SK-N-MC (cell line): ENCODE measurements at regions not wholly inside any gene's neighbourhood (a gene's known extent, or its start where the extent isn't known, plus 50 kb on each side); places are given as distances from the start of the nearest gene placed in this dataset.

Source experiments
- DNase-seq: peaks from one replicate; pipeline ENCODE4 v3.0.0-alpha.2; 2011; ENCODE audit warnings: low read depth, low spot score
- H3K27ac ChIP-seq: fragments of 200-600 bp; sonication (generic); 2 replicates; pipeline ENCODE4 v1.5.1; 2016; ENCODE audit warnings: mixed run types
- H3K36me3 ChIP-seq: fragments of 200-600 bp; sonication (generic); 2 replicates; pipeline ENCODE4 v1.6.1; 2017; ENCODE audit warnings: antibody characterized with exemption, low read length, mixed read lengths; ENCODE audit not compliant: insufficient read depth
- H3K4me3 ChIP-seq: fragments of 200-600 bp; sonication (generic); 2 replicates; pipeline ENCODE4 v1.5.1; 2016
- H3K9ac ChIP-seq: fragments of 200-600 bp; sonication (generic); 2 replicates; pipeline ENCODE4 v1.8.0; 2017; ENCODE audit warnings: mixed run types, mixed read lengths; ENCODE audit not compliant: insufficient read length
- H3K9me3 ChIP-seq: fragments of 200-600 bp; sonication (generic); 2 replicates; pipeline ENCODE4 v1.6.1; 2017; ENCODE audit warnings: low read depth, mild to moderate bottlenecking, antibody characterized with exemption, low read length, moderate library complexity, mixed read lengths
- EZH2 ChIP-seq: fragments of 200-600 bp; sonication (generic); IDR thresholded peaks from one replicate; pipeline ENCODE4 v1.6.1; 2017; ENCODE audit warnings: antibody characterized with exemption
- FOXP2 ChIP-seq: optimal IDR thresholded peaks from 2 replicates; pipeline ENCODE3; 2011; ENCODE audit warnings: mild to moderate bottlenecking, moderate library complexity; ENCODE audit not compliant: insufficient read depth; ENCODE audit errors: extremely low read length, control extremely low read depth
- POLR2AphosphoS5 ChIP-seq: IDR thresholded peaks from 2 replicates; pipeline ENCODE4 v1.6.1; 2012; ENCODE audit warnings: mild to moderate bottlenecking, low read depth, low read length, borderline replicate concordance

DNA sequence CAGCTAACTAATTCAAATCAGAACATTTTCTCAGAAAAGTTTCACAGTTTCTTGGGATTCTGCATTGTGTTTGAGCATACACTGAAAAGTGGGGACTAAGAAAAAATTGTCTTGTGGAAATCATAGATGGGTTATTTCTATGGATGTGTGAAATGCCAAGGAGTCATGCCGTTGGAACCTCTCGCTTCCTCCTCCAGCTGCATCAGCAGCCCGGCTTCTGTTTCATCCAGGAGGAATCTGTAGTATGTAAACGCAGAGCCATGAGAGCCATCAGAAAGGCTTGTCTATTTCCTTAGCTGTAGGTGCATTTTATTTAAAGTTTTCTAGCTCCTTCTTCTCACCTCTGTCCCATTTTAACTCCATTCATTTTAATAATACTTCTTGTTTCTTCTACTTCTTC, 1144.1 kb downstream of the GATA3 start:
- Histone ChIP-seq H3K4me3 (no peak overlapping the region), H3K27ac (no peak overlapping the region), H3K9me3 (no peaks in the 10 kb centered on the region), H3K36me3 (no peaks in the 10 kb centered on the region), H3K9ac (no peak overlapping the region)
- TF ChIP-seq FOXP2, result no peak
- TF ChIP-seq POLR2AphosphoS5, result no peak
- no peak for TF ChIP-seq EZH2
- DNase-seq, result no peak

DNA sequence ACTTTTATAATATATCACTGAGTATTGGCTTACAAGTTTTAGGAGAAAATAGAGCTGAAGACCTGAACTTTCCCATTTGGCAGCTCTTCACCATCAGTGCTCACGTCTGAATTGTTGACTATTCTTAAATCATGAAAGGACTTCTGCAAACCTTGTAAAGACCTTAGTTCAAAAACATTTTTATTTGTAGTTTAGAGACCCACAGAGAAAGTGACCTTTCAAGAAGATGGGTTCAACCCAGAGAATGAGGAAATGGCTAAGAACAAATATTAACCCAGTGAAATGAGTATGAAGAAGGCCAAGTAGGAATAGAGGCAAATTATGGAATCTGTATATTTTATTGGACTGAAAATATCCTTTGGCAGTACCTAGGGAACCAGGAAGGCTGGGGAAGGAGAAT, 1151.1 kb downstream of the GATA3 start:
- Histone ChIP-seq H3K36me3 (no peaks in the 10 kb centered on the region), H3K9ac (no peak overlapping the region), H3K9me3 (no peaks in the 10 kb centered on the region), H3K27ac (no peak overlapping the region), H3K4me3 (no peak overlapping the region)
- TF ChIP-seq POLR2AphosphoS5, result no peak
- TF ChIP-seq EZH2, result no peak
- TF ChIP-seq FOXP2, result no peak
- DNase-seq, result no peak

DNA sequence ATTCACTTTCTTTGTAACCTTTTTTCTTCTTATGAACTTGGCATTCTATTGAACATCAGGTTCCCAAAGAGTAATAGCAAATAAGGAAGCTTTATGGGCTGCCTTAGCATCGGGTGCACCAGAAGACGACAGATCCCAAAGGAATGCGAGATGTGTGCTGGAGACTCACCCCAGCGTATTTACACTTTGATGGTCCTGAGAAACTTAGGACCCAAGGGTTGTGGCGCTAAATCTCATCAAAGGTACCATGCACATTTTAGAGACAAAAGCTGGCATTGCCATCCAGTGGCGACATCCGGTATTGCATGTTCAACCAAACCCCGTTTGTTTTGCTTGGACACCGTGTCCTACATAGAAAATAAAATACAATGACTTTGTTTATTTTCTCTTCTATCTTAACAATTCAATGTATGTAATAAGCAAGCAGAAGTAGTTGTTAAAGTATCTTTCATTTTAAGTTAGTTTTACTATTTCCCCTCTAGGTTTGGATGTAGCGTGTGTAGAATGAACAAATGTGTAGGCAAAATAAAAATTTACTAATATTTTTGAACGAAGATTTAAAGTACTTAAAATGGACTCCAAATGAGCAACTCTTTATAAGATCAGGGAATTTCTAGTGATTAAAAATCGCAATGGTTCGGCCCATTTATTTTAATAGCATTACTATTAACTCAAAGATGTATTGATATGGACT, 1154.8 kb downstream of the GATA3 start:
- TF ChIP-seq FOXP2 (no peak), POLR2AphosphoS5 (no peak), EZH2 (no peak)
- H3K4me3 ChIP-seq, result no peak overlapping the region
- no peak for DNase-seq
- H3K27ac ChIP-seq, result no peak overlapping the region
- H3K36me3 ChIP-seq, result no peaks in the 10 kb centered on the region
- H3K9ac ChIP-seq, result no peak overlapping the region
- no peaks in the 10 kb centered on the region for H3K9me3 ChIP-seq

DNA sequence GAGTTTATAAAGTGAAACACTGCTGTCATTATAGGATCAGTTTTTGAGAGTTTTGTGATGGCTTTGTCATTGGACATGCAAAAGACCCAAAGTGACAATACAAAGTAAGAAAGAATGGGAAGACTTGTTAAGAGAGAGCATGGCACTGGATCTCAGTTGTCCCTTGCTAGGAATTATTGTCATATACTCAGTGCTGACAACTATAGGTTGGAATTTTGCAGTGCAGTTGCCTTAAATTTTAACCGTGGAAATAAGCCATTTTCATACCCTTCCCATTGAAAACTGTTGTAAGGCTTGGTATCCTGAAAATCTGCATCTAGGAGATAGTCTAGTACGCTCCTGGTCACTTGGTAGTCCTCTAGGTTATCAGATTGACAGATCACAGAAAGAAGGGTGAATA, 1156.7 kb downstream of the GATA3 start:
- Histone ChIP-seq H3K27ac (no peak overlapping the region), H3K36me3 (no peaks in the 10 kb centered on the region), H3K9ac (no peak overlapping the region), H3K9me3 (no peaks in the 10 kb centered on the region), H3K4me3 (no peak overlapping the region)
- TF ChIP-seq EZH2 (no peak), POLR2AphosphoS5 (no peak), FOXP2 (no peak)
- DNase-seq, result no peak

DNA sequence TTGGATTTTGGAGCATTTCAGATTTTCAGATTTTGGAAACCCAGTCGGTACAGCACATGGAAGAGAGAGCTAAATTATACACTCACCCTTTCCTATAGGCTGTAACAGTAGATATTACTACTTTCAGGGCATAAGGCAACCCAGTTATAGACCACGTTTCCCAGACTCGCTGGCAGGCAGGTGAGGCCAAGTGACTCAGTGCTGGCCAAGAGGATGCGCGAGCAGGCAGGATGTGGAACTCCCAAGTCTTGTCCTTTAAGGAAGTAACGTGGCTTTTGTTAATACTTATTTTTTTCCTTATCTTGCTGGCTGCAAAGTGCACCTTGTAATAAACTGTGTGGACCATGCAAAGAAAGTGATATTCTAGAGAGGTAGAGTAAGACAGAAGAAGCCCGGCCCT, 1160.1 kb downstream of the GATA3 start:
- Histone ChIP-seq H3K36me3 (no peaks in the 10 kb centered on the region), H3K9me3 (no peaks in the 10 kb centered on the region), H3K9ac (no peak overlapping the region), H3K27ac (no peak overlapping the region), H3K4me3 (no peak overlapping the region)
- DNase-seq, result no peak
- TF ChIP-seq FOXP2 (no peak), POLR2AphosphoS5 (no peak), EZH2 (no peak)

DNA sequence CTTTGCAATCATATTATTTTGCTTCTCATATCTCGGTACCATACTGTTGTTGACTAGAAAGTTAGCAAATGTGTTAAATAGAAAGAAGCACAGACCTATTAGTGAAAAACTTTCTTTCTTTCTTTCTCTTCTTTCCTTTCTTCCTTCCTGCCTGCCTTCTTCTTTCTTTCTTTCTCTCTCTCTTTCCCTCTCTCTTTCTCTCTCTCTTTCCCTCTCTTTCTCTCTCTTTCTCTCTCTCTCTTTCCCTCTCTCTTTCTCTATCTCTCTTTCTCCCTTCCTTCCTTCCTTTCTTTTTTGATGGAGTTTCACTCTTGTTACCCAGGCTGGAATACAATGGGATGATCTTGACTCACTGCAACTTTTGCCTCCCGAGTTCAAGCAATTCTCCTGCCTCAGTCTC, 1160.6 kb downstream of the GATA3 start:
- TF ChIP-seq EZH2 (no peak), FOXP2 (no peak), POLR2AphosphoS5 (no peak)
- Histone ChIP-seq H3K9me3 (no peaks in the 10 kb centered on the region), H3K36me3 (no peaks in the 10 kb centered on the region), H3K9ac (no peak overlapping the region), H3K27ac (no peak overlapping the region), H3K4me3 (no peak overlapping the region)
- DNase-seq, result no peak

DNA sequence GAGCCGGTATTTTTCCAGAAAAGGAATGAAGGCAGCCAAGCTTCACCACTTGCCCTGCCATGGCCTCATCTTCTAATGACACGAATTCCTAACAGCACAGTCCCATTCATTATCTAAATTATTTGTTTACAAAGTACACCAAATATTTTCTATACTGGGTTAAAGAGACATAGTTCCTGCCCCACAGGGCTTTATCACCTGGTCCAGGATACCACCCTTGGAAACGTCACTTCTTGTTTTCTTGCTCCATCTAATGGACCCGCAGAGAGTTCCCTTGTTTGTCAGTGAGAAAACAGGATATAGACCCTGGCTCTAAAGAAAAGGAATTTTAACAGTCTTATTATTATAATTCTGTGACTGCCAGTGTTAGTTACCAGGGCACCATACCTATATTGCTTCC, 1165.4 kb downstream of the GATA3 start:
- Histone ChIP-seq H3K27ac (no peak overlapping the region), H3K36me3 (no peaks in the 10 kb centered on the region), H3K9ac (no peak overlapping the region), H3K4me3 (no peak overlapping the region), H3K9me3 (no peaks in the 10 kb centered on the region)
- no peak for DNase-seq
- TF ChIP-seq EZH2, result no peak
- no peak for TF ChIP-seq POLR2AphosphoS5
- TF ChIP-seq FOXP2, result no peak

DNA sequence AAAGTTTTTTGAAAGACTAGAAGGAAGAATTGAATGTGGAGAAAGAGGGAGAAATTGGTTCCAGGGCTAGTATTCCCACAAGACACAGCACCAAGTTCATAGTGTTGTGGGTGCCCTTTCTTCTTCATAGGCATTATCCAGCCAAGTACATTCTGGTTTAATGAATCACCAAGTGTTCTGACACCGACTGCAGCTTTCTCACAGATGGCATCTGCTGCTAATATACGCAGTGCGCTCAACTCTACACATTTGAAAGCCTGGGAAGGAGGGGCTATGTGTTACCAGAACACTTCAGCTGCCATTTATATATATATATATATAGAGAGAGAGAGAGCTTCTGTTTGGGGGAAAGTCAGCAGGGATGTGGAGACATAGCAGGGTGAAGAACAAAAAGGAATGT, 1168.4 kb downstream of the GATA3 start:
- no peaks in the 10 kb centered on the region for H3K36me3 ChIP-seq
- no peak overlapping the region for H3K9ac ChIP-seq
- no peak overlapping the region for H3K27ac ChIP-seq
- no peak overlapping the region for H3K4me3 ChIP-seq
- no peak for DNase-seq
- no peaks in the 10 kb centered on the region for H3K9me3 ChIP-seq
- TF ChIP-seq EZH2, result no peak
- no peak for TF ChIP-seq POLR2AphosphoS5

DNA sequence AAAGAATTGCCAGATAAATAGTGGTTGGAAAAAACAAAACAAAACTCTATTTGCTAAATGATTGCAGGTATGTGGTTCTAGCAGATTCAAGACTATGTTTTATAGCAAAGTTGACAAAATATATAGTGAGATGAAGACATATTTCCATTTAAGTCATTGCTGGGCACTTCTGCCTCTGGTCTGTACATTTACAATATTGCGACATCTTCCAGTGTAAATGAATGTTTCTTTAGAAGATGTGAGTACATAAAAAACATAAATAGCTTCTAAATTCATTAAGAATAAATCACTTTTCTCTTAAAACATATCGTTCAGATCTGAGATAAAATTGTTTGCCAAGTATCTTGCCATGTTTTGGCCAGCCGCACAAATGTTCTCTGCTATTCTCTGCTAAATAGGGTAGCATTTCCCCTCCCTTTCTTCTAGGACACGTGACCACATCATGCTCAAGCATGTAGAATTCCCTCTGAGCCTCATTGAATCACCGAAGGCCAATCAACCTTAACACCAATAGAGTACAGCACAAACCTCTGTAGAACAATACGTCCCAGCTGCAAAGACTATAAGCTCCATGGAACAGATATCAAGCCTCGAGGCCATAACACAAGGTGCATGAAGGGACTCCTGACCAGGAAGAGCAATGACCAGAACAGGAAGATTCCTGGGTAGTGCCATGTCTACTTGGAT, 1173.3 kb downstream of the GATA3 start:
- no peak overlapping the region for H3K9ac ChIP-seq
- no peak for DNase-seq
- H3K36me3 ChIP-seq, result no peaks in the 10 kb centered on the region
- H3K4me3 ChIP-seq, result no peak overlapping the region
- TF ChIP-seq EZH2, result no peak
- TF ChIP-seq FOXP2, result no peak
- TF ChIP-seq POLR2AphosphoS5, result no peak
- H3K27ac ChIP-seq, result no peak overlapping the region
- no peaks in the 10 kb centered on the region for H3K9me3 ChIP-seq
